ENCODE measurements at regions not wholly inside any gene's neighbourhood (a gene's known extent, or its start where the extent isn't known, plus 50 kb on each side); places are given as distances from the start of the nearest gene placed in this dataset.

DNA sequence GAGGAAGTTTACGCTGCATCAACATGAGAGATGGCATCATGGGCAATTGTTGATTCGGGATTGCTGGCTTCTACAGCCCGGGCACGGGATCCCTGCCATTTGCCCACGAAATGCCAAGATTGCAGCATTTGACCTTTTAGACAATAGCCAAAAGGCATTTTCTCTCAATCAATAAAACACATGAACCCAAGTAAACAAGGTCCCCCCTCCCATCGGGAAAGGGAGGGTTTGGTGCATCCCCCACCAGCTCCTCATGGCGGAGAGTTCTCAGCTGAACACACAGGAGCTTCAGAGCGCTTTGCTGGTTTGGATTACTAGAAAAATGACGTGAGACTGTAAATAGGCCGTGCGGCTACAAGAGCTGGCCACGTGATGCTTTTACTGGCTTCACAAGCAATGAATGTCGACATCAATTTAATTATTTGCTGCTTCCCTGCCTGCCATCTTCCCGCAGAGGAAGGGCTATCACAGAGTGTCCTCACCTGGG lies 147.6 kb downstream of the C16orf95 start:
- 89 to 90% methylated on average over 14 of the region's 14 CpGs for WGBS, 2 experiments
- Histone ChIP-seq H3K27ac (ENCODE audit: insufficient read depth, low read depth, low read length, poor library complexity, severe bottlenecking) (no peak overlapping the region), H3K4me1 (ENCODE audit: control insufficient read depth, insufficient read depth, low read length) (no peaks in the 10 kb centered on the region), H3K9me3 (ENCODE audit: control insufficient read depth, low read length) (no peaks in the 10 kb centered on the region), H3K4me3 (ENCODE audit: insufficient read depth, low read depth, low read length) (no peak overlapping the region), H3K27me3 (ENCODE audit: control insufficient read depth, insufficient read depth, low read length, poor library complexity, severe bottlenecking) (no peaks in the 10 kb centered on the region), H3K36me3 (ENCODE audit: control insufficient read depth, insufficient read depth, low read length) (no peaks in the 10 kb centered on the region)

- no peak overlapping the region for H3K4me3 ChIP-seq (ENCODE audit: insufficient read depth, low read depth, low read length)
- WGBS, 2 experiments, result 89 to 93% methylated on average over 5 of the region's 5 CpGs
- no peak overlapping the region for H3K27ac ChIP-seq (ENCODE audit: insufficient read depth, low read depth, low read length, poor library complexity, severe bottlenecking)
- no peaks in the 10 kb centered on the region for H3K27me3 ChIP-seq (ENCODE audit: control insufficient read depth, insufficient read depth, low read length, poor library complexity, severe bottlenecking)
- H3K4me1 ChIP-seq (ENCODE audit: control insufficient read depth, insufficient read depth, low read length), result no peaks in the 10 kb centered on the region
- no peaks in the 10 kb centered on the region for H3K36me3 ChIP-seq (ENCODE audit: control insufficient read depth, insufficient read depth, low read length)
- no peaks in the 10 kb centered on the region for H3K9me3 ChIP-seq (ENCODE audit: control insufficient read depth, low read length)
These were observed 146.9 kb downstream of the C16orf95 start for GRCh38 chr16:87170310-87170709.

DNA sequence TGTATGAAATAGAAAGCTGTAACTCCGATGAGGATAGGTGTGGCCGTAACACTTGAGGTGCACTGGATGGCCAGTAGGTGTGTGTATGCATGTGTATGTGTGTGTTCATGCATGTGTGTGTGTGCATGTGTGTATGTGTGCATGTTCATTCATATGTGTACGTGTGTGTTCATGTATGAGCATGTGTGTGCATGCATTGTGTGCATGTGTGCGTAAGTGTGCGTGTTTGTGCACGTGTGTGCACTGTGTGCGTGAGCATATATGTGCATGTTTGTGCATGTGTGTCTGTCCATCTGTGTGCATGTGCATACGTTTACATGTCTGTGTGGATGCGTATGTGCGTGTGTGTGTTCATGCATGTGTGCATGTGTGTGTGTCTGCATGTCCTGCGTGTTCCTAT lies 145.5 kb downstream of the C16orf95 start:
- Histone ChIP-seq H3K4me3 (ENCODE audit: insufficient read depth, low read depth, low read length) (no peak overlapping the region), H3K36me3 (ENCODE audit: control insufficient read depth, insufficient read depth, low read length) (no peaks in the 10 kb centered on the region), H3K4me1 (ENCODE audit: control insufficient read depth, insufficient read depth, low read length) (no peaks in the 10 kb centered on the region), H3K27ac (ENCODE audit: insufficient read depth, low read depth, low read length, poor library complexity, severe bottlenecking) (no peak overlapping the region), H3K9me3 (ENCODE audit: control insufficient read depth, low read length) (no peaks in the 10 kb centered on the region), H3K27me3 (ENCODE audit: control insufficient read depth, insufficient read depth, low read length, poor library complexity, severe bottlenecking) (no peaks in the 10 kb centered on the region)
- WGBS, 2 experiments, result 94 to 96% methylated on average over 11 of the region's 11 CpGs

GRCh38 chr16:87172632-87173031 lies 144.6 kb downstream of the C16orf95 start:
- Histone ChIP-seq H3K9me3 (ENCODE audit: control insufficient read depth, low read length) (no peaks in the 10 kb centered on the region), H3K36me3 (ENCODE audit: control insufficient read depth, insufficient read depth, low read length) (no peaks in the 10 kb centered on the region), H3K27me3 (ENCODE audit: control insufficient read depth, insufficient read depth, low read length, poor library complexity, severe bottlenecking) (no peaks in the 10 kb centered on the region), H3K4me3 (ENCODE audit: insufficient read depth, low read depth, low read length) (no peak overlapping the region), H3K27ac (ENCODE audit: insufficient read depth, low read depth, low read length, poor library complexity, severe bottlenecking) (no peak overlapping the region), H3K4me1 (ENCODE audit: control insufficient read depth, insufficient read depth, low read length) (peaks cover 1% of the 10 kb centered on the region)
- WGBS, 2 experiments, result 78 to 83% methylated on average over 6 of the region's 6 CpGs

DNA sequence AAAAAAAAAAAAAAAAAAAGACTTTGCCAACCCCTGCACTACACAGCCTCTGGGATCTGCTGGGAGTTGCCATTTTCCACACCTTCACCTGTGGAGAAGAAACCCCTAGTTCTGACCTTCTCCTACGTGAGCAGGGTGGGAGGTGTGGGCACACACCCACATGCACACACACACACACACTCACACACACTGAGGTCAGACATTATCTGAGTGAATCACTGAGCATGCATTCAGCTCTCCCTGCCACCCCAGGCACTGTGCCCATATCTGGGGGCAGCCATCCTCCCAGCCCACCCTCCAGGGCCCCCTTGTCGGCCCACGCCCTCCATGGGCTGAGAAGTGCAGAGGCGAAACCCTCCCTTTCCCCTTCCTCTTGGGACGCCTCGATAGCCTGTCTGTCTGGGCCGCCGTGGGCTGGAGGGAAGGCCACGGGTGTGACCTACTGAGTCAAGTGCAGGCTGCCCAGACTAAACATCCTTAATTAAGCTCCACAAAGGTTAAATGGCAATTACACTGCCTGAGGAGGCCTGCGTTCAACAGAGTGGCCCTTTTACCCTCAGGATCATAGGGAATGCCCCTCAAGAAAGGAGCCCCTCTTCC lies 143.8 kb downstream of the C16orf95 start:
- 91 to 92% methylated on average over 10 of the region's 10 CpGs for WGBS, 2 experiments
- H3K36me3 ChIP-seq (ENCODE audit: control insufficient read depth, insufficient read depth, low read length), result no peaks in the 10 kb centered on the region
- H3K4me3 ChIP-seq (ENCODE audit: insufficient read depth, low read depth, low read length), result no peak overlapping the region
- no peaks in the 10 kb centered on the region for H3K9me3 ChIP-seq (ENCODE audit: control insufficient read depth, low read length)
- no peak overlapping the region for H3K27ac ChIP-seq (ENCODE audit: insufficient read depth, low read depth, low read length, poor library complexity, severe bottlenecking)
- peaks cover 9% of the 10 kb centered on the region for H3K4me1 ChIP-seq (ENCODE audit: control insufficient read depth, insufficient read depth, low read length)
- H3K27me3 ChIP-seq (ENCODE audit: control insufficient read depth, insufficient read depth, low read length, poor library complexity, severe bottlenecking), result no peaks in the 10 kb centered on the region

DNA sequence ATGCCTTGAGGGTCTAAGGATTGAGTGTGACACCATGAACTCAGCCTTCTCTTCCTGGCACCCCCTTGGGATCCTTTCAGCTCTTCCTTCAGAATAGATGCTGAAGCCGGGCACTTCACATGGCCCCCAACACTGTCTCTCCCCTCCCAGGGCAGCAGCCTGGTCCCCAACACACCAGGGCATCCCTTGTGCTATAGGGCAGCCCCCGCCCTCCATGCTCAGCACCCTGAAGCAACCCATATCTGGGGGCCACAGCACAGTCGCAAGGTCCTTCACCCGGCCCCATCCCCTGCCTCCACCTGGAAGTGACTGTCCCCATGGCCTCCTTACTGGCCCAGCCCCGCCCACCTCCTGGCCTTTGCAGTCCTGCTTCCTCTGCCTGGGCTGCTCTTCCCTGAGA lies 143.1 kb downstream of the C16orf95 start:
- Histone ChIP-seq H3K27ac (ENCODE audit: insufficient read depth, low read depth, low read length, poor library complexity, severe bottlenecking) (no peak overlapping the region), H3K4me3 (ENCODE audit: insufficient read depth, low read depth, low read length) (no peak overlapping the region), H3K9me3 (ENCODE audit: control insufficient read depth, low read length) (no peaks in the 10 kb centered on the region), H3K4me1 (ENCODE audit: control insufficient read depth, insufficient read depth, low read length) (peaks cover 16% of the 10 kb centered on the region), H3K27me3 (ENCODE audit: control insufficient read depth, insufficient read depth, low read length, poor library complexity, severe bottlenecking) (no peaks in the 10 kb centered on the region), H3K36me3 (ENCODE audit: control insufficient read depth, insufficient read depth, low read length) (no peaks in the 10 kb centered on the region)
- WGBS, 2 experiments, result 85 to 89% methylated on average over 5 of the region's 5 CpGs

GRCh38 chr16:87176735-87177134 lies 140.5 kb downstream of the C16orf95 start:
- no peaks in the 10 kb centered on the region for H3K27me3 ChIP-seq (ENCODE audit: control insufficient read depth, insufficient read depth, low read length, poor library complexity, severe bottlenecking)
- peaks cover 17% of the 10 kb centered on the region for H3K4me1 ChIP-seq (ENCODE audit: control insufficient read depth, insufficient read depth, low read length)
- H3K4me3 ChIP-seq (ENCODE audit: insufficient read depth, low read depth, low read length), result no peak overlapping the region
- no peak overlapping the region for H3K27ac ChIP-seq (ENCODE audit: insufficient read depth, low read depth, low read length, poor library complexity, severe bottlenecking)
- no peaks in the 10 kb centered on the region for H3K36me3 ChIP-seq (ENCODE audit: control insufficient read depth, insufficient read depth, low read length)
- WGBS, 2 experiments, result 93 to 94% methylated on average over 7 of the region's 7 CpGs
- no peaks in the 10 kb centered on the region for H3K9me3 ChIP-seq (ENCODE audit: control insufficient read depth, low read length)

DNA sequence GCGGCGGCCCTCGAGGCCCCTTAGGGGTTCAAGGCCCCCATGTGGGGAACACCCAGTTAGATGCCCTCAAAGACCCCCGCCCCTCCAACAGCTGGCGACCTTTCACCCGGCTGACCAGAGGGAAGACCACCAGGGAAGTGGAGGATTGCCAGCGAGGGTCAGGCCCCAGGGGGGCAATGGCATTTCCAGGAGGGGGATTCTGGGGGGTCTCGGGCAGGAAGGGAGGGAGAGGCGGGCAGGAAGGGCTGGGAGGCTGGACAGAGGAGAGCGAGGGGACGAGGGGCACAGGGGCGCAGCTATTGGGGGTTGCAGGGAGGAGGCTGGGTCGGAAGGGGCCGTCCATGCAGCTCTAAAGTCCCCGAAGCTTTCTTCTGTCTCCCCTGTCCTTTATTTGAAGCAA lies 139.5 kb downstream of the C16orf95 start:
- no peak overlapping the region for H3K4me3 ChIP-seq (ENCODE audit: insufficient read depth, low read depth, low read length)
- no peaks in the 10 kb centered on the region for H3K36me3 ChIP-seq (ENCODE audit: control insufficient read depth, insufficient read depth, low read length)
- no peaks in the 10 kb centered on the region for H3K27me3 ChIP-seq (ENCODE audit: control insufficient read depth, insufficient read depth, low read length, poor library complexity, severe bottlenecking)
- H3K9me3 ChIP-seq (ENCODE audit: control insufficient read depth, low read length), result no peaks in the 10 kb centered on the region
- H3K27ac ChIP-seq (ENCODE audit: insufficient read depth, low read depth, low read length, poor library complexity, severe bottlenecking), result no peak overlapping the region
- peaks cover 17% of the 10 kb centered on the region for H3K4me1 ChIP-seq (ENCODE audit: control insufficient read depth, insufficient read depth, low read length)
- 59 to 62% methylated on average over 15 of the region's 15 CpGs for WGBS, 2 experiments

DNA sequence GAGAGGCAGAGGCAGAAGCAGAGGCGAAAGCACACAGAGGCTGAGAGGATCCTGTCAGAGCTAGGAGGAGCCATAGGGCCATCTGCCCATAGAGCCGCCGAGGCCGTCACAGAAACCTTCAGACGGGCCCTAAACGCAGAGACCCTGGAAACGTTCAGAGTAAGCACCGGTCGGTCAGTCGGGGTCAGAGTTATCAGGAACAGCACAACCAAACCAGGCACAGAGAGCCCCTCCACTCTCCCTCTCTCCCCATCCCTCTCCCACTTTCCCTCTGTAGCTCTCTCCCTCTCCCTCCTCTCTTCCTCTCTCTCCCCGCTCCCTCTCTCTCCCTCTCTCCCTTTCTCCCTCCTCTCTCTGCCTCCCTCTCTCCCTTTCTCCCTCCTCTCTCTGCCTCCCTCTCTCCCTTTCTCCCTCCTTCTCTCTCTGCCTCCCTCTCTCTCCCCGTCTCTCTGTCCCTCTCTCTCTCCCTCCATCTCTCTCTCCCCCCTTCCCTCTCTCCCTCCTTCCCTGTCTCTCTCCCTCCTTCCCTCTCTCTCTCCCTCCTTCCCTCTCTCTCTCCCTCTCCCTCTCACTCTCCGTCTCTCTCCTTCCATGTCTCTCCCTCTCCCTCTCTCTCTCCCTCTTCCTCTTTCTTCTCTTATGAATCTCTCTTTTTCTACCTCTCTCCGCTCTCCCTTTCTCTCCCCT lies 138.9 kb downstream of the C16orf95 start:
- H3K4me3 ChIP-seq (ENCODE audit: insufficient read depth, low read depth, low read length), result no peak overlapping the region
- 27 to 30% methylated on average over 13 of the region's 14 CpGs for WGBS, 2 experiments
- peaks cover 17% of the 10 kb centered on the region for H3K4me1 ChIP-seq (ENCODE audit: control insufficient read depth, insufficient read depth, low read length)
- H3K36me3 ChIP-seq (ENCODE audit: control insufficient read depth, insufficient read depth, low read length), result no peaks in the 10 kb centered on the region
- H3K27me3 ChIP-seq (ENCODE audit: control insufficient read depth, insufficient read depth, low read length, poor library complexity, severe bottlenecking), result no peaks in the 10 kb centered on the region
- H3K27ac ChIP-seq (ENCODE audit: insufficient read depth, low read depth, low read length, poor library complexity, severe bottlenecking), result no peak overlapping the region
- no peaks in the 10 kb centered on the region for H3K9me3 ChIP-seq (ENCODE audit: control insufficient read depth, low read length)

GRCh38 chr16:87178977-87179376 lies 138.2 kb downstream of the C16orf95 start:
- no peak overlapping the region for H3K4me3 ChIP-seq (ENCODE audit: insufficient read depth, low read depth, low read length)
- H3K27ac ChIP-seq (ENCODE audit: insufficient read depth, low read depth, low read length, poor library complexity, severe bottlenecking), result no peak overlapping the region
- H3K27me3 ChIP-seq (ENCODE audit: control insufficient read depth, insufficient read depth, low read length, poor library complexity, severe bottlenecking), result no peaks in the 10 kb centered on the region
- H3K9me3 ChIP-seq (ENCODE audit: control insufficient read depth, low read length), result no peaks in the 10 kb centered on the region
- H3K4me1 ChIP-seq (ENCODE audit: control insufficient read depth, insufficient read depth, low read length), result peaks cover 17% of the 10 kb centered on the region
- H3K36me3 ChIP-seq (ENCODE audit: control insufficient read depth, insufficient read depth, low read length), result no peaks in the 10 kb centered on the region
- WGBS, 2 experiments, result 65 to 68% methylated on average over 9 of the region's 9 CpGs
